H9 (cell line): ENCODE measurements at regions not wholly inside any gene's neighbourhood (a gene's known extent, or its start where the extent isn't known, plus 50 kb on each side); places are given as distances from the start of the nearest gene placed in this dataset.

Source experiments
- DNase-seq: peaks from one replicate; pipeline ENCODE4 v3.0.0-alpha.2; 2017
- H2AFZ ChIP-seq: one replicate; pipeline ENCODE4 v1.6.1; 2013; ENCODE audit warnings: mild to moderate bottlenecking, low read length, control low read depth, moderate library complexity
- H2AK5ac ChIP-seq: 2 replicates; pipeline ENCODE4 v1.6.1; 2013; ENCODE audit warnings: low read length, control low read depth, mixed read lengths; ENCODE audit not compliant: insufficient read length
- H2BK120ac ChIP-seq: one replicate; pipeline ENCODE4 v1.6.1; 2013; ENCODE audit warnings: low read depth, mild to moderate bottlenecking, low read length, control low read depth, inconsistent platforms; ENCODE audit not compliant: poor library complexity, severe bottlenecking
- H2BK12ac ChIP-seq: 2 replicates; pipeline ENCODE4 v1.6.1; 2013; ENCODE audit warnings: low read length, control low read depth, mixed read lengths, low read depth; ENCODE audit not compliant: insufficient read length
- H2BK15ac ChIP-seq: 2 replicates; pipeline ENCODE4 v1.6.1; 2013; ENCODE audit warnings: low read depth, low read length, control low read depth
- H2BK20ac ChIP-seq: one replicate; pipeline ENCODE4 v1.6.1; 2013; ENCODE audit warnings: low read depth, mild to moderate bottlenecking, low read length, control low read depth, inconsistent platforms; ENCODE audit not compliant: poor library complexity, severe bottlenecking
- H2BK5ac ChIP-seq: 2 replicates; pipeline ENCODE4 v1.6.1; 2013; ENCODE audit warnings: low read length, control low read depth, mixed read lengths; ENCODE audit not compliant: insufficient read length
- H3K14ac ChIP-seq: 2 replicates; pipeline ENCODE4 v1.6.1; 2013; ENCODE audit warnings: low read length, control low read depth; ENCODE audit not compliant: insufficient read depth
- H3K18ac ChIP-seq: 2 replicates; pipeline ENCODE4 v1.6.1; 2013; ENCODE audit warnings: low read depth, mild to moderate bottlenecking, mixed read lengths, low read length, control low read depth; ENCODE audit not compliant: insufficient read length
- H3K23ac ChIP-seq: 2 replicates; pipeline ENCODE4 v1.6.1; 2013; ENCODE audit warnings: low read length, control low read depth, mixed read lengths, low read depth; ENCODE audit not compliant: insufficient read length
- H3K23me2 ChIP-seq: 2 replicates; pipeline ENCODE4 v1.6.1; 2013; ENCODE audit warnings: low read depth, mild to moderate bottlenecking, mixed read lengths, low read length, control low read depth; ENCODE audit not compliant: insufficient read length, poor library complexity, severe bottlenecking
- H3K27ac ChIP-seq: 2 replicates; pipeline ENCODE4 v1.5.1; 2013; ENCODE audit warnings: low read length, control low read depth, mixed read lengths, low read depth; ENCODE audit not compliant: insufficient read length
- H3K27me3 ChIP-seq: 2 replicates; pipeline ENCODE4 v1.6.1; 2013; ENCODE audit warnings: low read length, control low read depth, inconsistent platforms; ENCODE audit not compliant: insufficient read depth
- H3K4ac ChIP-seq: 2 replicates; pipeline ENCODE4 v1.6.1; 2013; ENCODE audit warnings: low read depth, mild to moderate bottlenecking, control low read depth, inconsistent platforms, low read length, moderate library complexity
- H3K4me1 ChIP-seq: 2 replicates; pipeline ENCODE4 v1.6.1; 2013; ENCODE audit warnings: low read length, control low read depth, inconsistent platforms; ENCODE audit not compliant: insufficient read depth
- H3K4me2 ChIP-seq: 2 replicates; pipeline ENCODE4 v1.6.1; 2013; ENCODE audit warnings: low read length, control low read depth, mixed read lengths; ENCODE audit not compliant: insufficient read length, insufficient read depth
- H3K56ac ChIP-seq: 2 replicates; pipeline ENCODE4 v1.6.1; 2013; ENCODE audit warnings: low read depth, mild to moderate bottlenecking, mixed read lengths, low read length, control low read depth; ENCODE audit not compliant: insufficient read length
- H3K79me1 ChIP-seq: 2 replicates; pipeline ENCODE4 v1.6.1; 2013; ENCODE audit warnings: low read depth, mild to moderate bottlenecking, moderate library complexity, low read length, control low read depth, inconsistent platforms; ENCODE audit not compliant: insufficient read depth, poor library complexity, severe bottlenecking
- H3K79me2 ChIP-seq: 2 replicates; pipeline ENCODE4 v1.6.1; 2013; ENCODE audit warnings: low read length, control low read depth, inconsistent platforms; ENCODE audit not compliant: insufficient read depth
- H3K9ac ChIP-seq: 2 replicates; pipeline ENCODE4 v1.6.1; 2013; ENCODE audit warnings: low read length, control low read depth, mixed read lengths; ENCODE audit not compliant: insufficient read length; ENCODE audit errors: extremely low read depth
- H3K9me3 ChIP-seq: one replicate; pipeline ENCODE4 v1.6.1; 2013; ENCODE audit warnings: low read depth, low read length, inconsistent platforms; ENCODE audit not compliant: control insufficient read depth
- H3T11ph ChIP-seq: one replicate; pipeline ENCODE4 v1.6.1; 2013; ENCODE audit warnings: mild to moderate bottlenecking, low read length, control low read depth, inconsistent platforms
- H4K20me1 ChIP-seq: one replicate; pipeline ENCODE4 v1.6.1; 2013; ENCODE audit not compliant: control insufficient read depth, insufficient read length, insufficient read depth
- H4K5ac ChIP-seq: 2 replicates; pipeline ENCODE4 v1.6.1; 2013; ENCODE audit warnings: low read depth, mild to moderate bottlenecking, mixed read lengths, low read length, control low read depth; ENCODE audit not compliant: insufficient read length
- H4K8ac ChIP-seq: replicated peaks from 2 replicates; pipeline ENCODE4 v1.6.1; 2013; ENCODE audit warnings: low read length, control low read depth, mixed read lengths, low read depth; ENCODE audit not compliant: insufficient read length
- H4K91ac ChIP-seq: 2 replicates; pipeline ENCODE4 v1.6.1; 2013; ENCODE audit warnings: low read depth, mild to moderate bottlenecking, moderate library complexity, mixed read lengths, low read length, control low read depth; ENCODE audit not compliant: insufficient read length
- H3K27ac Mint-ChIP-seq, 3 experiments: 2 replicates in 2 of 3; 3 replicates in 1 of 3; pipeline ENCODE4 v1.8.0; 2020 to 2021; ENCODE audit warnings: mixed read lengths in 3 of 3, mild to moderate bottlenecking in 1 of 3, moderate library complexity in 1 of 3
- H3K27me3 Mint-ChIP-seq: 2 replicates; pipeline ENCODE4 v1.8.0; 2021; ENCODE audit warnings: low read depth, mild to moderate bottlenecking, moderate library complexity, mixed read lengths
- H3K36me3 Mint-ChIP-seq, 3 experiments: 2 replicates in 2 of 3; 3 replicates in 1 of 3; pipeline ENCODE4 v1.8.0; 2020 to 2021; ENCODE audit warnings: low read depth in 3 of 3, mixed read lengths in 3 of 3; ENCODE audit not compliant: insufficient read depth in 1 of 3
- H3K4me1 Mint-ChIP-seq, 2 experiments: 2 replicates each; pipeline ENCODE4 v1.8.0; 2020; ENCODE audit warnings: mixed read lengths in 2 of 2
- H3K4me3 Mint-ChIP-seq, 2 experiments: 2 replicates in 1 of 2; 3 replicates in 1 of 2; pipeline ENCODE4 v1.8.0; 2020 to 2021; ENCODE audit warnings: mild to moderate bottlenecking in 2 of 2, mixed read lengths in 2 of 2, moderate library complexity in 1 of 2
- H3K9me3 Mint-ChIP-seq, 2 experiments: 2 replicates in 1 of 2; 3 replicates in 1 of 2; pipeline ENCODE4 v1.8.0; 2020; ENCODE audit warnings: mild to moderate bottlenecking in 2 of 2, mixed read lengths in 2 of 2, moderate library complexity in 1 of 2
- CTCF ChIP-seq: fragments of 200-600 bp; sonication (generic); conservative IDR thresholded peaks from 3 replicates; pipeline ENCODE4 v1.8.0; 2021; ENCODE audit warnings: antibody characterized with exemption, mild to moderate bottlenecking
- WGBS: extraction: QIAGEN DNeasy Blood & Tissue Kit; methylation state at CpG from one replicate; pipeline ENCODE4 v1.1.7; 2013; ENCODE audit warnings: missing lambda C conversion rate, low lambda C conversion rate, mixed read lengths; ENCODE audit not compliant: insufficient read length; ENCODE audit errors: extremely low coverage; 5-methylcytosine and 5-hydroxymethylcytosine counted together

GRCh38 chr6:113634352-113635163 is 222.6 kb upstream of the MARCKS start:
- no peak overlapping the region for H2AFZ ChIP-seq
- H3K56ac ChIP-seq: no peak overlapping the region
- H3K14ac ChIP-seq: no peak overlapping the region
- no peaks in the 10 kb centered on the region for H3K4me1 ChIP-seq
- TF ChIP-seq CTCF: no peak
- H3K9me3 Mint-ChIP-seq: no peaks in the 10 kb centered on the region
- no peak overlapping the region for H2BK5ac ChIP-seq
- H4K20me1 ChIP-seq: no peaks in the 10 kb centered on the region
- no peaks in the 10 kb centered on the region for H3K9me3 ChIP-seq
- H3K4me2 ChIP-seq: no peak overlapping the region
- H3K23me2 ChIP-seq: no peaks in the 10 kb centered on the region
- H3K27me3 Mint-ChIP-seq: no peaks in the 10 kb centered on the region
- no peak overlapping the region for H3K27ac ChIP-seq
- no peaks in the 10 kb centered on the region for H3K79me2 ChIP-seq
- H3K18ac ChIP-seq: no peak overlapping the region
- H4K8ac ChIP-seq: no peak overlapping the region
- no peak overlapping the region for H4K91ac ChIP-seq
- no peak overlapping the region for H2BK15ac ChIP-seq
- no peak overlapping the region for H3T11ph ChIP-seq
- no peak for DNase-seq
- no peaks in the 10 kb centered on the region for H3K36me3 Mint-ChIP-seq
- H3K79me1 ChIP-seq: no peaks in the 10 kb centered on the region
- H3K4me3 Mint-ChIP-seq: no peak overlapping the region
- no peak overlapping the region for H2BK12ac ChIP-seq
- H3K4ac ChIP-seq: no peak overlapping the region
- H3K27ac Mint-ChIP-seq: no peak overlapping the region
- no peak overlapping the region for H4K5ac ChIP-seq
- no peak overlapping the region for H3K23ac ChIP-seq
- H3K9ac ChIP-seq: no peak overlapping the region
- peaks cover 5 to 6% of the 10 kb centered on the region in 2 experiments for H3K4me1 Mint-ChIP-seq
- no peaks in the 10 kb centered on the region for H3K27me3 ChIP-seq
- H2BK20ac ChIP-seq: no peak overlapping the region
- no CpG with 5 or more reads among the region's 4 CpGs for WGBS
- no peak overlapping the region for H2BK120ac ChIP-seq
- H2AK5ac ChIP-seq: no peak overlapping the region
